KG1 (cell line): ENCODE measurements at regions not wholly inside any gene's neighbourhood (a gene's known extent, or its start where the extent isn't known, plus 50 kb on each side); places are given as distances from the start of the nearest gene placed in this dataset.
"Not testable (repeated sequence)": the region's sequence is repeated elsewhere in the genome, so short reads cannot be mapped to it uniquely, and the experiment has no call there.

ENCODE experiments used
- DNase-seq: peaks from one replicate; lab custom pipeline; 2025; lab: John Stamatoyannopoulos, UW

DNA sequence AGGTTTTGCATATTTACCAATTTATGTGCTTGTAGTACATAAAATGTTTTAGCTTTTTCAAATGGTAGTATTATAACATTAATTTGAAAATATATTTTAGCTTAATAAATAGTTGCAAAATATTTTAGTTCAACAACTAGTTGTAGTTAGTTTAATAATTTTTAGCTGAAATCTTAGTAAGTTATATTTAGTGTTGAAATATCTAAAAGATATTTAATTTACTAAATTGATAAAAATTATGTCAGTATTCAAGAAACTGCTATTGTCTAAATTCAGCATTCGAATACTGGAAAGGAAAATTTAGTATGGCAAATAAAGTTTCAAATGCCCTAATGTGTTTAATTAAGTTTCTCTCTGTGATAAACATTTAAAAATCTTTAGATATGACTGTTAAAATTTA is 754.5 kb upstream of the MIR17HG start:
- DNase-seq: no peak

DNA sequence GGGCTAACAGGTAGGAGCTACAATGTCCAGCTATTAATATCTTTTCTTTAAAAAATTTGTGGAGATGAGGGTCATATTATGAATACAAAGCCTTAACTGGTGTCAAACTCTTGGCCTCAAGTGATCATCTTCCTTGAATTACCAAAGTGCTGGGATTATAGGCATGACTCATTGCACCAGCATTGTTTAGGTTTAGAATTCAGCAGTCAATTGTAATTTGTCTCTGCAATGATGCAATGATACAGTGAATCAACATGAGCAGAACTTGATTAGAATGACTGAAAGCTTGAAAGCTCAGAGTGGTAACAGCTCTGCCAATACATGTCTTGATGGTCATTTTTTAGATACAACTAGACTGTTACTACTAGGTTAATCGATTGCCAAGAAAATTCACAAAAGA is 752.8 kb upstream of the MIR17HG start:
- no peak for DNase-seq

GRCh38 chr13:90605664-90606063 is 741.8 kb upstream of the MIR17HG start:
- no peak for DNase-seq

- not testable (repeated sequence) for DNase-seq
Observed at GRCh38 chr13:90606921-90607320, 740.6 kb upstream of the MIR17HG start.

- DNase-seq: no peak
Observed at GRCh38 chr13:90612391-90612790, 735.1 kb upstream of the MIR17HG start.

DNA sequence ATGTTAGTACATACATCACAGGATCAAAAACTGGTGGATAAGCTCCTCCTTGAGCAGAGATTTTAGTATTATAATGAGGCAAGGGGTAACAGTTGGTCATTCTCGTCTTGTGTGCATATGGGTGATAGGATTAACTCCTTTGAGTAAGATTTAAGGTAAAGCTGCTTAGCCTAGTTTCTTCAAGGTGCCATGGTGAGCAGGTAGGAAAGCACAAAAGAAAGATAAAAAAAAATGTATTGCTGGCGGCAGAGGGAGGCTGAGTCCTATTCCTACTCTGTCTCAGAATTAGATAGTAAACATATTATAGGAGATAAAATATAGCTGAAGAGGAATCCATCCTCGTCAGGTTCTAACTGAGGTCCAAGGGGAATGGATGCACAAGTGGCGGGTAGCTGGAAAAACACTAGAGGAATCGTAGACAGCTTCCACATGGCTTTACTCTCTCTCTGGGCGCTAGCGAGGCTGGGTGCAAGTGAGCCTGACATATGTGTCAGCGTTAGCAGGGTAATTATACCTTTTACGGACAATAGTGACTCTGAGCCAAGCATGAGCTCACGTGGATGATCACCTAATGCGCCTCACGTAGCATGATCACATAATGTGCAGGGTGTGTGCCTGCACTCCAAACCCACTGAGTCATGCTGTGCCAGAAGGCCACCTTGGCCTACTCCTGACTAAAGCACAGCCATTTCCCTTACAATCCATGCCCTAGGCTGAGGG is 734.3 kb upstream of the MIR17HG start:
- DNase-seq: no peak

DNA sequence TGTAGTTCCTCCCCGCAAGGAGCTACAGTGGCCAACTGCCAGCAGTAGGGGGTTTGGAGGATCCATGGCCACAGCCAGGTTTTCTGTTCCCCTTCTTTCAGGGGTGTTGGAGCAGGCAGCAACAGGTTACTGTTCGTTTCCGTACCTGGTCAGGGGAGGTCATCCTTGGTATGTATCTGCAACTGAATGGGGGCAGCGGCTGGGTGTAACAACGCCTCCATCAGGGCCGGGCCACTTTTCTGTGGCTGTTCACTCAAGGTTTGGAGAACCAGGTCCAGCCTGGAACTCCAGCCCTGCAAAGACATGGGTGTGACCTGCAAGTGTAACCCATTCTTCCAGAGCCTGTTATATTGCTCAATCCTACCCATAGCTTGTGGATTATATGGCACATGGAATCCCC is 732.3 kb upstream of the MIR17HG start:
- no peak for DNase-seq

DNA sequence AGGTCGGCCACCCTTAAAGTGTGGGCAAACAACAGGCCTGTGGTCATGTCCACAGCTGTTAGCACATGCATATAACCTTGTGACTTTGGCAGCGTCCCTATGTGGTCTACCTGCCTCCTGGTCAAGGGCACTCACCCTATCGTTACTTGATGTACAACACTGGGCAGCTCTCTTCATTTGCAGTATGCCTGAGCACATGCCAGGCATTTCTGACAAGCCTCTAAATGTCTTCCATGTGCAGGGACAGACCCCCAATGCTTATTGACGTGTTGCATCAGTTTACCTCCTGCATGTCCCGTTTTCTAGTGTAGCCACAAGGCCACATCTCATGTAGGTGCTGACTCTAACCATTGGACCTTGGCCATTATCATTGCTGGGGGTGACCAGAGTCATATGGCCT is 731.7 kb upstream of the MIR17HG start:
- no peak for DNase-seq

DNA sequence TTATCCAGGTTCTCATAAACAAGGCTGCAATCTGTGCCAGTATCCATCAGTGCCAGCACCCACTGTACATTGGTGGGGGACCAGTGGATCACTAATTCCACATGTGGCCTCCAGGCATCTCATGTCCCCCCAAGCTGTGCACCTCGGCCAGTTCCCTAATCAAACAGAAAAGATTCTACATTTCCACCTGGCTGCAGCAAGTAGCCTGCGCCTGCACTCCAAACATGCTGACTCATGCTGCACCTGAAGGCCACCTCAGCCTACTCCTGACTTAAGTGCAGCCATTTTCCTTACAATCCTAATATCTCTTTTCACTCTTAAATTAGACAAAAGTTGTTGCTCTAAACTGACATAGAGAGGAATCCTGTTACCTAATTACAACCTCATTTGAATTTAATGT is 729.4 kb upstream of the MIR17HG start:
- DNase-seq: no peak

DNA sequence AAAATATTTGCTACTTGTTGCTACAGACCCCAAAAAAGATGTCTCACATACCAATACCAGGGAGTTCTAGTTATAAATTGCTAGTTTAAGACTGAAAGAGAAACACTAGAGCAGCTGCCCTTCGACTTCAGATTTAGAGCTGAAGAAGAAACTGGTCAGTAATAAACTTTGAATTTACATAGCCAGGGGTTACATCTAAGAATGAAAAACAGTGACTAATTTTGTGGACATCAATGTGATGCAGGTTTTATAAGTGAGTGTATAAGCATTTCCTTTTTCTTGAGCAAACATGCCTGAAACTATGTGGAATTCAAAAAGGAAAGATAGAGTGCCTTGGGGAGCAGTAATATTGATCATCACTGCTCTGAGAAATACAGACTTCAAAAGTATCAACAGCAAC is 724.9 kb upstream of the MIR17HG start:
- no peak for DNase-seq

DNA sequence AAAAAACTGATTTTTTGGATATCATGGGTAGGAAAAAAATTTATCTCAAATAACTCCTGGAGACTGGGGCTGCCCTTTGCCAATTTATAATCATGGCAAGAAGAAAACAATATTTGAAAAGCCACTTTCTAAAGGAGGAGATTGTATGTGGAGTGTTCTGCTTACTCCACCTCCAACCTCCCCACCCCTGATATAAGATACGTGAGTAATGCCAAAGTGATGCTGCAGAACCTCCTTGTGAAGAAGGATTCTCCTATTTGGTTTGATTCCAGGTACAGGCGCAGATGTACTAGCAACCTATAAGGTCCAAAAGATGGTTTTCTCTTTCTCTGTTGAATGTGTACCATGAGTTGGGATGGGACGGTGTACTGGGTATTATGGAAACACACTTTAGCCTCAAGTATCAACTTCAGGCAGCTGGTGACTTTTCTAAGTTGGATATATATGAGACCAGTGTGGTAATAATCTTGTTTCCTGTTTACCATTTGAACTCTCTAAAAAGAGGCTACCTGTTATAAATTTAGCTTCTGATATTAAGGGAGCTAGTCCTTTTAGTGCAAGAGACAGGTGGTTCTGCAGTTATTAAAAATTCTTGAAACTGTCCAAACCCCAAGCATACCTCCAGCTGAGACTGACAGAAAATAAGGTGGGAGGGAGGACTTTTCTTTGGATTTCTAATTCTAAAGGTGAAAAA is 724.0 kb upstream of the MIR17HG start:
- no peak for DNase-seq

- DNase-seq: no peak
Observed at GRCh38 chr13:90627813-90628212, 719.7 kb upstream of the MIR17HG start.

DNA sequence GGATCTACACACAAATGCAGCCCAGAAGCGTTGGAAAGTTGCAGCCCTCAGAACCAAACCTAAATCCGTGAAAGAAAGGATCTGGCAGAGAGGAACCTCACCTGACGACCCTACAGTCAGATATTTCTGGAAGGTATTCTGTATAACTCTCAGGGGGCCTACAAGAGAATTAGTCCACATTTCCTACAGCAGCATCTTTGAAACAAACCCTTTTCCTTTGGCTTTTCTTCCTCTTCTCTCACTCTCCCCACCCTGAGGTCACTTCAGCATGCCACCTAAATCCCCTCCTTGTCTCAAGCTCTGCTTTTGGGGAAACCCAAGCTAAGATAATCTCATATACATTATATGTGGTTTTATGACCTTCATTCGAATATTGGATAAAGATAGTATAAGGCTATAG is 719.0 kb upstream of the MIR17HG start:
- no peak for DNase-seq

DNA sequence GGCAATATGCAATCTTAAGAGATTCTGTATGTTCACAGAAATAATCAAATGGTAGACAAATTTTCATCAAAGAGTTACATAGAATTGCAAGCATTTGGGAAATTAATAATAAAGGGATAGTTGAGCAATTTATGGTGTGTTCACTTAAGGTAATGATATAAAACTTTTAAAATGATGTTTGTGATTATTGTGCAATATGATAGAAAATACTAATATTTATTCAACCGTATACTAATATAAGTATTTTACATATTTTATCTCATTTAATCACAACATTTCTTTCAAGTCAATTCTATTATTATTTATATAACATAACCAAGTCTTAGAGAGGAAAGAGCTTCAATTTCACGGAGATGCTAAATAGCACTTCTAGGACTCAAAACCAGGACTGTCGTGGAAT is 716.8 kb upstream of the MIR17HG start:
- DNase-seq: no peak

DNA sequence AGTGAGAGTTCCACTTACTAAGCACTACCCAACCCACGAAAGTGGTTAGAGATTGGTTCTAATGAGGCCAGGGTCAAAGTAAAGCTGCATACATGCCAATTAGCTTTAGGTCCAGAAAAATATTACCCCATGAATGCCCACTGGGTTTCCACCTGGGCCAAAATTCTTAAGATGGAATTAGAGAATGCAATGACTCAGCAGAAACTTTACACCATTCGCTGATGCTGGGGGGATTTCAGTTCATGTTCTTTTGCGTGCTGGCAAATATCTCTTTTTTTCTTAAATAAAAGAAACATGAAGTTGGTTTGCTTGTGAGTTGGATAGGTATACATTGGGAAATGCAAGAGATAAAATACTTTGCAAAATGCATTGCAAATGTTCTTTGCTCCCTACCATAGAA is 715.3 kb upstream of the MIR17HG start:
- DNase-seq: no peak

GRCh38 chr13:90633849-90634248 is 713.6 kb upstream of the MIR17HG start:
- DNase-seq: no peak

- no peak for DNase-seq
Observed at GRCh38 chr13:90640976-90641375, 706.5 kb upstream of the MIR17HG start.

DNA sequence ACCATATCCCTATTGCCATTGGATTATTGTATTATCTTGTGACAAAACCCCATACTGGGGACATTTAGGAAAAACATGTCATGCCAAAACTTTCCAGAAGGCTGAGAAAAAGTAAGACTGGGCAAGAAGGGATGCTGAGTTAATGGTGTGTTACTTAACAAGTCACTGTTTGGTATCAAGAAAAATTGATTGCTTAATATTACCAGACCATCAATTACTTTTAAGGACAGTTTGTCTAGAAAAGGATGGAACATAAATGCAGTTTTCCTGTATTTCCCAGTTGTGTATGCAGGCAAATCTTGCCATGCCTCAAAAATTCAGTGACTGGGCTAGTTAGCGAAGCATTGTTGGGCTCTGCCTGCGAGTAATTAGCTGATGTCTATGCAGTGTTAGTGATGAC is 705.6 kb upstream of the MIR17HG start:
- DNase-seq: no peak

GRCh38 chr13:90645582-90645981 is 701.9 kb upstream of the MIR17HG start:
- DNase-seq: no peak

DNA sequence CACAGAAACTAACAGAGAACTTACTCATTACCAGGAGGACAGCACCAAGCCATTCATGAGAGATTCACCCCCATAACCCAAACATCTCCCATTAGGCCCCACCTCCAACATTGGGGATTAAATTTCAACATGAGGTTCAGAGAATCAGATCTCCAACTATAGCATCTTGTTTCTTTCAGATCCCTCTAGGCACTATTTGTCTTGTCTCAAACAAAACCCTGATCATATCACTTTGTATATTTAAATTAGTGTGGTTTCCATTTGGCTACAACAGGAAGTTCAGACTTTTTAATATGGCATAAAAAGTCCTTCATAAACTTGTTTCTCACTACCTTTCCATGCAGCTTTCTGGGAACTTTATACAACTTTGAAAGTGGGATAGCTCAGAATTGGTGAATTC is 699.0 kb upstream of the MIR17HG start:
- DNase-seq: no peak

DNA sequence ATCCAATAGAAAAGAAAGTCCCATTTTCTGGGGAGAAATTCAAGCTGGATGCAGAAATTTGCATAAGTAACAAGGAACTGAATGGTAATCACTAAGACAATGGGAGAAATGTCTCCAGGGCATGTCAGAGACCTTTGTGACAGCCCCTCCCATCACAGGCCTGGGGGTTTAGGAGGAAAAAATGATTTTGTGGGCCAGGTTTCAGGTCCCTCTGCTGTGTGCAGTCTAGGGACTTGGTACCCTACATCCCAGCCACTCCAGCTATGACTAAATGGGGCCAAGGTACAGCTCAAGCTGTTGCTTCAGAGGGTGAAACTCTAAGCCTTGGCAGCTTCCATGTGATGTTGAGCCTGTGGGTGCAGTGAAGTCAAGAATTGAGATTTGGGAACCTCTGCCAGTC is 695.5 kb upstream of the MIR17HG start:
- DNase-seq: no peak

DNA sequence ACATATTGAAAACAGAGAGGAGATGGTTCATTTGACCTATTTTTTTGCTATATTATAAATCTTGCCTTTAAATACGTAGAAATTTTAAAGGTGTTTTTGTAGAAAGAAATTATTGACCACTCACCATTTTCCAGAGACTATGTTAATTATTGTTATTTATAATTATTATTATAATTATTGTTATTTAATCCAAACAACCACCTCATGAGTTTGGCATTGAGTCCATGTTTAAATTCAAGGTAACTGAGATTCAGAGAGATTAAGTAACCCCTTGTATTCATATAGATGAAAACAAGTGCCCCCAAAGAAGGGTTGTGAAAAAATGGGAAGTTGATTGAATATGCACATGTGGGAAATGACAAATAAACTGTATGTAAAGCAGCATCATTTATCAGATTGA is 692.5 kb upstream of the MIR17HG start:
- no peak for DNase-seq

DNA sequence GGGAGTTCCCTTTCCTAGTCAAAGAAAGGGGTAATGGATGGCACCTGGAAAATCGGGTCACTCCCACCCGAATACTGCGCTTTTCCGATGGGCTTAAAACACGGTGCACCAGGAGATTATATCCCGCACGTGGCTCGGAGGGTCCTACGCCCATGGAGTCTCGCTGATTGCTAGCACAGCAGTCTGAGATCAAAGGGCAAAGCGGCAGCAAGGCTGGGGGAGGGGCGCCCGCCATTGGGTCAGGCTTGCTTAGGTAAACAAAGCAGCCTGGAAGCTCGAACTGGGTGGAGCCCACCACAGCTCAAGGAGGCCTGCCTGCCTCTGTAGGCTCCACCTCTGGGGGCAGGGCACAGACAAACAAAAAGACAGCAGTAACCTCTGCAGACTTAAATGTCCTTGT is 683.3 kb upstream of the MIR17HG start:
- DNase-seq: not testable (repeated sequence)

GRCh38 chr13:90673746-90674145 is 673.7 kb upstream of the MIR17HG start:
- no peak for DNase-seq
